GM23338 (cell line): ENCODE measurements at regions not wholly inside any gene's neighbourhood (a gene's known extent, or its start where the extent isn't known, plus 50 kb on each side); places are given as distances from the start of the nearest gene placed in this dataset.

ENCODE experiments used
- ATAC-seq: fragments of 200-7000 bp; cut with Tn5 transposase; 3 replicates; pipeline ENCODE4 v1.9.1; 2020
- DNase-seq: peaks from one replicate; pipeline ENCODE4 v3.0.0-alpha.2; 2015; ENCODE audit warnings: low spot score
- H2AFZ ChIP-seq: fragments of 200-600 bp; sonication (generic); 2 replicates; pipeline ENCODE4 v1.8.0; 2016; ENCODE audit warnings: antibody characterized with exemption, mild to moderate bottlenecking, moderate library complexity
- H3F3A ChIP-seq: fragments of 200-600 bp; sonication (generic); replicated peaks from 2 replicates; pipeline ENCODE4 v1.8.0; 2017; ENCODE audit warnings: antibody characterized with exemption, mixed run types, low read depth
- H3K27ac ChIP-seq: fragments of 200-600 bp; sonication (generic); 2 replicates; pipeline ENCODE4 v1.6.1; 2016; ENCODE audit warnings: low read depth
- H3K27me3 ChIP-seq: fragments of 200-600 bp; sonication (generic); 2 replicates; pipeline ENCODE4 v1.8.0; 2016; ENCODE audit warnings: mild to moderate bottlenecking, mixed run types, moderate library complexity; ENCODE audit not compliant: insufficient read depth
- H3K36me3 ChIP-seq: fragments of 200-600 bp; sonication (generic); 2 replicates; pipeline ENCODE4 v1.8.0; 2016; ENCODE audit warnings: mild to moderate bottlenecking; ENCODE audit not compliant: insufficient read depth
- H3K4me1 ChIP-seq: fragments of 200-600 bp; sonication (generic); 2 replicates; pipeline ENCODE4 v1.8.0; 2016; ENCODE audit warnings: mild to moderate bottlenecking, moderate library complexity; ENCODE audit not compliant: insufficient read depth
- H3K4me2 ChIP-seq: fragments of 200-600 bp; sonication (generic); 2 replicates; pipeline ENCODE4 v1.7.1; 2017; ENCODE audit warnings: mixed run types
- H3K4me3 ChIP-seq: fragments of 200-600 bp; sonication (generic); 2 replicates; pipeline ENCODE4 v1.6.1; 2016; ENCODE audit warnings: mixed run types
- H3K79me2 ChIP-seq: fragments of 200-600 bp; sonication (generic); replicated peaks from 2 replicates; pipeline ENCODE4 v1.8.0; 2017; ENCODE audit warnings: mild to moderate bottlenecking; ENCODE audit not compliant: insufficient read depth
- H3K9me2 ChIP-seq: fragments of 200-600 bp; sonication (generic); 2 replicates; pipeline ENCODE4 v1.8.0; 2017; ENCODE audit not compliant: insufficient read depth
- H4K20me1 ChIP-seq: fragments of 200-600 bp; sonication (generic); replicated peaks from 2 replicates; pipeline ENCODE4 v1.8.0; 2017; ENCODE audit warnings: mild to moderate bottlenecking; ENCODE audit not compliant: insufficient read depth
- H3K27ac Mint-ChIP-seq: 2 replicates; pipeline ENCODE4 v1.8.0; 2020; ENCODE audit warnings: inconsistent platforms, mild to moderate bottlenecking, moderate library complexity, mixed read lengths
- H3K27me3 Mint-ChIP-seq: 3 replicates; pipeline ENCODE4 v1.8.0; 2022; ENCODE audit warnings: low read depth, mild to moderate bottlenecking, moderate library complexity, mixed read lengths, inconsistent platforms; ENCODE audit not compliant: insufficient read depth, poor library complexity
- H3K36me3 Mint-ChIP-seq: 3 replicates; pipeline ENCODE4 v1.8.0; 2021; ENCODE audit warnings: low read depth, mild to moderate bottlenecking, inconsistent platforms, moderate library complexity, mixed read lengths
- H3K4me1 Mint-ChIP-seq: 3 replicates; pipeline ENCODE4 v1.8.0; 2020; ENCODE audit warnings: mild to moderate bottlenecking, inconsistent platforms, mixed read lengths
- H3K4me3 Mint-ChIP-seq: 3 replicates; pipeline ENCODE4 v1.8.0; 2021; ENCODE audit warnings: moderate library complexity, mild to moderate bottlenecking, inconsistent platforms, mixed read lengths
- H3K9me3 Mint-ChIP-seq: 3 replicates; pipeline ENCODE4 v1.8.0; 2020; ENCODE audit warnings: moderate library complexity, mild to moderate bottlenecking, inconsistent platforms, mixed read lengths
- CTCF ChIP-seq, 2 experiments: fragments of 200-600 bp in 1 of 2; sonication (generic) in 1 of 2; conservative IDR thresholded peaks; 2 replicates each; pipeline versions ENCODE4 v1.5.1 to v1.6.1; 2016 to 2017; ENCODE audit warnings: antibody characterized with exemption in 2 of 2, low read depth in 2 of 2, mild to moderate bottlenecking in 2 of 2, moderate library complexity in 1 of 2
- EZH2phosphoT487 ChIP-seq: fragments of 200-600 bp; sonication (generic); IDR thresholded peaks from one replicate; pipeline ENCODE4 v1.8.1; 2018; ENCODE audit warnings: antibody characterized with exemption; ENCODE audit not compliant: unreplicated experiment
- NANOG ChIP-seq: IDR thresholded peaks from 2 replicates; pipeline ENCODE4 v1.6.1; 2016; ENCODE audit warnings: antibody characterized with exemption, borderline replicate concordance
- POLR2AphosphoS5 ChIP-seq: IDR thresholded peaks from 2 replicates; pipeline ENCODE4 v1.6.1; 2016; ENCODE audit warnings: antibody characterized with exemption, low read depth
- REST ChIP-seq: IDR thresholded peaks from one replicate; pipeline ENCODE4 v1.6.1; 2018; ENCODE audit warnings: antibody characterized with exemption; ENCODE audit not compliant: unreplicated experiment
- ZNF114 ChIP-seq: fragments of 250-450 bp; sonication (Bioruptor Pico); IDR thresholded peaks from 2 replicates; pipeline ENCODE4 v1.5.0; 2020; ENCODE audit warnings: mild to moderate bottlenecking, moderate library complexity
- ZNF462 ChIP-seq: fragments of 250-450 bp; sonication (Bioruptor Pico); IDR thresholded peaks from 2 replicates; pipeline ENCODE4 v1.5.0; 2020; ENCODE audit warnings: mild to moderate bottlenecking, moderate library complexity

- H3K27ac Mint-ChIP-seq = no peak overlapping the region
- TF ChIP-seq POLR2AphosphoS5 (no peak), REST (no peak), EZH2phosphoT487 (no peak), CTCF (conservative IDR thresholded peaks at IDR 0.05; ENCODE audit: low read depth in 2 of 2) (no peak), NANOG (no peak), ZNF114 (CRISPR knock-in tag) (no peak), ZNF462 (CRISPR knock-in tag) (no peak)
- DNase-seq = no peak
Observed at GRCh38 chr3:135874035-135874434, 91.5 kb upstream of the PPP2R3A start.

More at GRCh38 chr3:135874035-135874434, 91.5 kb upstream of the PPP2R3A start:
- H3K4me3 Mint-ChIP-seq = no peak overlapping the region
- Histone ChIP-seq H3K79me2 (no peaks in the 10 kb centered on the region), H3K27ac (no peak overlapping the region), H3K4me3 (no peak overlapping the region), H3K9me2 (no peaks in the 10 kb centered on the region), H3K27me3 (no peaks in the 10 kb centered on the region), H3K4me2 (no peak overlapping the region), H3F3A (no peaks in the 10 kb centered on the region), H3K4me1 (no peaks in the 10 kb centered on the region), H2AFZ (no peak overlapping the region), H3K36me3 (no peaks in the 10 kb centered on the region), H4K20me1 (no peaks in the 10 kb centered on the region)
- no peaks in the 10 kb centered on the region for H3K4me1 Mint-ChIP-seq
- H3K27me3 Mint-ChIP-seq = no peaks in the 10 kb centered on the region
- ATAC-seq = no peak
- H3K9me3 Mint-ChIP-seq = peaks cover 25% of the 10 kb centered on the region
- peaks cover 3% of the 10 kb centered on the region; the same call in 1 of the 3 replicates for H3K36me3 Mint-ChIP-seq
